Thyroid gland (tissue), 4 donors: ENCODE measurements at regions not wholly inside any gene's neighbourhood (a gene's known extent, or its start where the extent isn't known, plus 50 kb on each side); places are given as distances from the start of the nearest gene placed in this dataset.

Source experiments
- DNase-seq, 2 donors: peaks; one replicate each; pipeline ENCODE4 v3.0.0-alpha.2; 2019
- H3K27ac ChIP-seq, 3 donors: fragments of 200-600 bp; sonication (generic); 1 replicate in 2 of 3; 2 replicates in 1 of 3; pipeline ENCODE4 v1.5.1; 2016 to 2019; ENCODE audit warnings: mild to moderate bottlenecking in 1 of 3, moderate library complexity in 1 of 3
- H3K27me3 ChIP-seq: fragments of 200-600 bp; sonication (generic); one replicate; pipeline ENCODE4 v1.5.1; 2019
- H3K36me3 ChIP-seq, 2 donors: fragments of 200-600 bp; sonication (generic); one replicate each; pipeline ENCODE4 v1.5.1; 2016 to 2019
- H3K4me1 ChIP-seq, 2 donors: fragments of 200-600 bp; sonication (generic); one replicate each; pipeline ENCODE4 v1.5.1; 2017 to 2019
- H3K4me3 ChIP-seq, 3 donors: fragments of 200-600 bp; sonication (generic); replicated peaks in 1 of 3; 1 replicate in 2 of 3; 2 replicates in 1 of 3; pipeline ENCODE4 v1.5.1; 2016; ENCODE audit warnings: mild to moderate bottlenecking in 1 of 3
- H3K9me3 ChIP-seq: fragments of 200-600 bp; sonication (generic); one replicate; pipeline ENCODE4 v1.5.1; 2017
- CTCF ChIP-seq, 6 experiments: fragments of 200-600 bp in 3 of 6; fragments of 450-650 bp in 3 of 6; sonication (generic) in 3 of 6; IDR thresholded peaks; one replicate each; pipeline ENCODE4 v1.5.1; 2016 to 2019; ENCODE audit warnings: antibody characterized with exemption in 6 of 6, mild to moderate bottlenecking in 2 of 6, inconsistent platforms in 1 of 6, moderate library complexity in 1 of 6
- POLR2A ChIP-seq, 2 donors: fragments of 450-650 bp; IDR thresholded peaks; one replicate each; pipeline ENCODE4 v1.6.1; 2017; ENCODE audit warnings: antibody characterized with exemption in 2 of 2, mild to moderate bottlenecking in 2 of 2, moderate library complexity in 1 of 2
- WGBS, 2 donors: methylation state at CpG; one replicate each; pipeline ENCODE4 v1.1.5; 2017; 5-methylcytosine and 5-hydroxymethylcytosine counted together
- intact Hi-C: fragments of 100-400 bp; cut with DNase I; formaldehyde crosslinking; loops from one replicate; pipeline ENCODE4 v1.15.1; 2023

GRCh38 chr13:44063467-44063866 lies 183.8 kb downstream of the LACC1 start:
- Histone ChIP-seq H3K4me1 (peaks cover 0 to 2% of the 10 kb centered on the region in 2 donors), H3K27ac (no peak overlapping the region), H3K9me3 (no peaks in the 10 kb centered on the region), H3K4me3 (no peak overlapping the region), H3K27me3 (no peaks in the 10 kb centered on the region), H3K36me3 (no peaks in the 10 kb centered on the region)
- WGBS, 2 donors = 96 to 97% methylated on average over 2 of the region's 2 CpGs
- TF ChIP-seq CTCF (IDR thresholded peaks at IDR 0.05) = no peak
- TF ChIP-seq POLR2A (IDR thresholded peaks at IDR 0.05) = no peak
- intact Hi-C loops = no loop called here
- DNase-seq = no peak

- WGBS, 2 donors = 90 to 93% methylated on average over 2 of the region's 2 CpGs
- TF ChIP-seq CTCF (IDR thresholded peaks at IDR 0.05) = no peak
- no peak for TF ChIP-seq POLR2A (IDR thresholded peaks at IDR 0.05)
- H3K27ac ChIP-seq = no peak overlapping the region
- no peaks in the 10 kb centered on the region for H3K36me3 ChIP-seq
- intact Hi-C loops = no loop called here
- H3K4me1 ChIP-seq = no peaks in the 10 kb centered on the region
- no peaks in the 10 kb centered on the region for H3K9me3 ChIP-seq
- no peak for DNase-seq
- no peaks in the 10 kb centered on the region for H3K27me3 ChIP-seq
- no peak overlapping the region for H3K4me3 ChIP-seq
These were observed 184.2 kb downstream of the LACC1 start for GRCh38 chr13:44063881-44064280.

- DNase-seq = no peak
- 67 to 89% methylated on average over 2 of the region's 2 CpGs for WGBS, 2 donors
- intact Hi-C loops = no loop called here
- Histone ChIP-seq H3K4me3 (no peak overlapping the region), H3K27me3 (no peaks in the 10 kb centered on the region), H3K36me3 (no peaks in the 10 kb centered on the region), H3K9me3 (no peaks in the 10 kb centered on the region), H3K4me1 (no peaks in the 10 kb centered on the region), H3K27ac (no peak overlapping the region)
- no peak for TF ChIP-seq POLR2A (IDR thresholded peaks at IDR 0.05)
- no peak for TF ChIP-seq CTCF (IDR thresholded peaks at IDR 0.05)
These were observed 184.7 kb downstream of the LACC1 start for GRCh38 chr13:44064357-44064756.

GRCh38 chr13:44068169-44068568 lies 188.5 kb downstream of the LACC1 start:
- H3K36me3 ChIP-seq = no peaks in the 10 kb centered on the region
- DNase-seq = no peak
- no peaks in the 10 kb centered on the region for H3K27me3 ChIP-seq
- no peak for TF ChIP-seq CTCF (IDR thresholded peaks at IDR 0.05)
- TF ChIP-seq POLR2A (IDR thresholded peaks at IDR 0.05) = no peak
- H3K27ac ChIP-seq = no peak overlapping the region
- no peaks in the 10 kb centered on the region for H3K4me1 ChIP-seq
- no peak overlapping the region for H3K4me3 ChIP-seq
- intact Hi-C loops = no loop called here
- no peaks in the 10 kb centered on the region for H3K9me3 ChIP-seq
- WGBS, 2 donors = 63 to 89% methylated on average over 3 of the region's 3 CpGs

GRCh38 chr13:44068737-44069136 lies 189.0 kb downstream of the LACC1 start:
- Histone ChIP-seq H3K9me3 (no peaks in the 10 kb centered on the region), H3K36me3 (no peaks in the 10 kb centered on the region), H3K4me3 (no peak overlapping the region), H3K27me3 (no peaks in the 10 kb centered on the region), H3K4me1 (no peaks in the 10 kb centered on the region), H3K27ac (no peak overlapping the region)
- intact Hi-C loops = no loop called here
- TF ChIP-seq CTCF (IDR thresholded peaks at IDR 0.05) (no peak), POLR2A (IDR thresholded peaks at IDR 0.05) (no peak)
- no peak for DNase-seq
- 46 to 56% methylated on average over 4 of the region's 4 CpGs for WGBS, 2 donors
